SK-N-SH (cell line): ENCODE measurements at regions not wholly inside any gene's neighbourhood (a gene's known extent, or its start where the extent isn't known, plus 50 kb on each side); places are given as distances from the start of the nearest gene placed in this dataset.

Experiments used
- CTCF ChIA-PET: fragments of 300-600, 350-600 bp; formaldehyde crosslinking; extraction: SDS; loops from one replicate; lab custom pipeline; 2021; lab: Yijun Ruan, JAX
- POLR2A ChIA-PET: fragments of 350-600 bp; sonication (Branson Sonifier 250); formaldehyde crosslinking; extraction: SDS; loops from one replicate; lab custom pipeline; 2020; ENCODE audit warnings: antibody characterized with exemption, inconsistent platforms; lab: Yijun Ruan, JAX
- DNase-seq: peaks from one replicate; pipeline ENCODE4 v3.0.0; 2012
- H2AFZ ChIP-seq: fragments of 200-600 bp; sonication (generic); 2 replicates; pipeline ENCODE4 v1.8.1; 2016; ENCODE audit warnings: antibody characterized with exemption, mild to moderate bottlenecking, low read depth
- H3F3A ChIP-seq: fragments of 200-600 bp; sonication (generic); replicated peaks from 2 replicates; pipeline ENCODE3; 2016; ENCODE audit warnings: antibody characterized with exemption, mild to moderate bottlenecking; ENCODE audit not compliant: insufficient read depth
- H3K27ac ChIP-seq, 2 experiments: fragments of 200-500 bp in 1 of 2; fragments of 200-600 bp in 1 of 2; sonication (Bioruptor generic) in 1 of 2; sonication (generic), shearing (Covaris generic) in 1 of 2; 2 replicates each; pipeline versions ENCODE4 v1.5.1 to v1.6.1; 2014 to 2016; ENCODE audit warnings: low read depth in 2 of 2, inconsistent platforms in 1 of 2, low read length in 1 of 2, mild to moderate bottlenecking in 1 of 2, mixed read lengths in 1 of 2
- H3K27me3 ChIP-seq: fragments of 200-600 bp; sonication (generic), shearing (Covaris generic); 2 replicates; pipeline ENCODE4 v1.6.1; 2016; ENCODE audit warnings: mixed run types; ENCODE audit not compliant: insufficient read depth
- H3K36me3 ChIP-seq, 2 experiments: fragments of 200-500 bp in 1 of 2; fragments of 200-600 bp in 1 of 2; sonication (Bioruptor generic) in 1 of 2; sonication (generic) in 1 of 2; replicated peaks in 1 of 2; 2 replicates each; pipeline versions ENCODE3 to v1.5.1; 2014 to 2016; ENCODE audit warnings: low read length in 1 of 2, mild to moderate bottlenecking in 1 of 2; ENCODE audit not compliant: insufficient read depth in 2 of 2, control insufficient read depth in 1 of 2
- H3K4me1 ChIP-seq, 2 experiments: fragments of 200-500 bp in 1 of 2; fragments of 200-600 bp in 1 of 2; sonication (Bioruptor generic) in 1 of 2; sonication (generic), shearing (Covaris generic) in 1 of 2; 2 replicates each; pipeline versions ENCODE4 v1.5.1 to v1.6.1; 2014 to 2016; ENCODE audit warnings: low read depth in 1 of 2, low read length in 1 of 2, mixed run types in 1 of 2; ENCODE audit not compliant: insufficient read depth in 2 of 2, control insufficient read depth in 1 of 2
- H3K4me2 ChIP-seq: fragments of 200-600 bp; sonication (generic), shearing (Covaris generic); 2 replicates; pipeline ENCODE4 v1.6.1; 2017; ENCODE audit warnings: mixed run types
- H3K4me3 ChIP-seq, 2 experiments: fragments of 200-500 bp in 1 of 2; fragments of 200-600 bp in 1 of 2; sonication (Bioruptor generic) in 1 of 2; sonication (generic), shearing (Covaris generic) in 1 of 2; 2 replicates each; pipeline versions ENCODE4 v1.5.1 to v1.8.1; 2014 to 2016; ENCODE audit warnings: low read depth in 2 of 2, inconsistent platforms in 1 of 2, low read length in 1 of 2, mild to moderate bottlenecking in 1 of 2, mixed read lengths in 1 of 2, moderate library complexity in 1 of 2
- H3K79me2 ChIP-seq: fragments of 200-600 bp; sonication (generic); 2 replicates; pipeline ENCODE4 v1.8.1; 2017; ENCODE audit warnings: mild to moderate bottlenecking; ENCODE audit not compliant: insufficient read depth
- H3K9ac ChIP-seq: fragments of 200-600 bp; sonication (generic); 2 replicates; pipeline ENCODE4 v1.6.1; 2017; ENCODE audit warnings: mixed run types
- H3K9me2 ChIP-seq: fragments of 200-600 bp; sonication (generic); 2 replicates; pipeline ENCODE4 v1.6.1; 2017; ENCODE audit warnings: mixed run types
- H3K9me3 ChIP-seq: fragments of 200-600 bp; sonication (generic); 2 replicates; pipeline ENCODE4 v1.6.1; 2017; ENCODE audit warnings: mixed run types, mild to moderate bottlenecking, moderate library complexity
- H4K20me1 ChIP-seq: fragments of 200-600 bp; sonication (generic); 2 replicates; pipeline ENCODE4 v1.6.1; 2017; ENCODE audit warnings: mild to moderate bottlenecking, mixed run types; ENCODE audit not compliant: insufficient read depth
- CHD2 ChIP-seq: fragments of 150-350 bp; IDR thresholded peaks from 2 replicates; pipeline ENCODE4 v1.6.1; 2018; ENCODE audit warnings: low read length; ENCODE audit not compliant: partially characterized antibody
- CTCF ChIP-seq: fragments of 200-600 bp; sonication (generic); IDR thresholded peaks from 2 replicates; pipeline ENCODE4 v1.6.1; 2017; ENCODE audit warnings: antibody characterized with exemption, mild to moderate bottlenecking, moderate library complexity
- ELF1 ChIP-seq: IDR thresholded peaks from 2 replicates; pipeline ENCODE4 v1.4.0; 2012
- FOXJ3 ChIP-seq: sonication (generic); formaldehyde crosslinking; IDR thresholded peaks from 2 replicates; pipeline ENCODE4 v1.5.1; 2020; ENCODE audit warnings: mild to moderate bottlenecking, missing genetic modification reagents
- JUND ChIP-seq: IDR thresholded peaks from 2 replicates; pipeline ENCODE4 v1.4.0; 2012
- NRF1 ChIP-seq: IDR thresholded peaks from 2 replicates; pipeline ENCODE4 v1.6.1; 2012; ENCODE audit warnings: low read depth, mild to moderate bottlenecking, low read length
- POLR2AphosphoS5 ChIP-seq: IDR thresholded peaks from 2 replicates; pipeline ENCODE4 v1.6.1; 2012; ENCODE audit warnings: low read depth, low read length
- RAD21 ChIP-seq: IDR thresholded peaks from 2 replicates; pipeline ENCODE4 v1.6.1; 2012; ENCODE audit warnings: mild to moderate bottlenecking, low read length
- RCOR1 ChIP-seq: fragments of 150-350 bp; IDR thresholded peaks from 2 replicates; pipeline ENCODE4 v1.6.1; 2017; ENCODE audit warnings: antibody characterized with exemption, low read length
- RFX5 ChIP-seq: IDR thresholded peaks from 2 replicates; pipeline ENCODE4 v1.6.1; 2012; ENCODE audit warnings: mild to moderate bottlenecking, improper control_type of control experiment, low read length
- RXRA ChIP-seq: IDR thresholded peaks from 2 replicates; pipeline ENCODE4 v1.4.0; 2012; ENCODE audit warnings: low read depth, mild to moderate bottlenecking, borderline replicate concordance
- SIN3A ChIP-seq: IDR thresholded peaks from 2 replicates; pipeline ENCODE4 v1.6.1; 2012; ENCODE audit warnings: low read depth, mild to moderate bottlenecking, low read length, moderate library complexity, borderline replicate concordance
- SMC3 ChIP-seq: IDR thresholded peaks from 2 replicates; pipeline ENCODE4 v1.6.1; 2012; ENCODE audit warnings: low read depth, low read length, improper control_type of control experiment
- ZBTB33 ChIP-seq: IDR thresholded peaks from 2 replicates; pipeline ENCODE4 v1.4.0; 2012; ENCODE audit warnings: low read depth, borderline replicate concordance
- WGBS: methylation state at CpG from one replicate; pipeline ENCODE4 v1.1.6; 2017; ENCODE audit warnings: low lambda C conversion rate; 5-methylcytosine and 5-hydroxymethylcytosine counted together

GRCh38 chr22:26889802-26890201 is 232.4 kb downstream of the MIAT start:
- Histone ChIP-seq H3F3A (peaks cover 23% of the 10 kb centered on the region), H3K27ac (no peak overlapping the region), H3K79me2 (no peaks in the 10 kb centered on the region), H3K9ac (no peak overlapping the region), H2AFZ (no peak overlapping the region), H3K4me1 (peaks cover 6 to 42% of the 10 kb centered on the region in 2 experiments; a peak in 3 of 4 replicates), H3K9me3 (no peaks in the 10 kb centered on the region)
- POLR2A ChIA-PET, result no interaction called here
- TF ChIP-seq CHD2 (no peak), JUND (no peak), NRF1 (no peak)
- TF ChIP-seq, all 33 proteins: peak for 0
- no peaks in the 10 kb centered on the region for H3K27me3 ChIP-seq
- H3K4me3 ChIP-seq, result no peak overlapping the region
- no peaks in the 10 kb centered on the region for H4K20me1 ChIP-seq
- 90% methylated on average over 7 of the region's 7 CpGs for WGBS
- H3K9me2 ChIP-seq, result no peaks in the 10 kb centered on the region
- no peak for DNase-seq
- H3K36me3 ChIP-seq, result no peaks in the 10 kb centered on the region
- no peak overlapping the region for H3K4me2 ChIP-seq
- CTCF ChIA-PET, result no interaction called here

- no peak overlapping the region for H2AFZ ChIP-seq
- H3F3A ChIP-seq, result peaks cover 33% of the 10 kb centered on the region
- TF ChIP-seq RAD21 (peak; percentile 51), ZBTB33 (no peak)
- no peaks in the 10 kb centered on the region for H3K36me3 ChIP-seq
- no peak overlapping the region for H3K4me3 ChIP-seq
- no peaks in the 10 kb centered on the region for H3K27me3 ChIP-seq
- no peak overlapping the region for H3K9ac ChIP-seq
- H3K4me1 ChIP-seq, result peaks cover 6 to 48% of the 10 kb centered on the region in 2 experiments; a peak in 3 of 4 replicates
- no peak overlapping the region for H3K27ac ChIP-seq
- H3K9me3 ChIP-seq, result no peaks in the 10 kb centered on the region
- no peak overlapping the region for H3K4me2 ChIP-seq
- ChIA-PET POLR2A (interaction anchor here (0.6 kb wide), 1 partner anchor 359 kb away, joined by 3 read pairs; no protein-coding TSS in a partner anchor), CTCF (interaction anchor here (0.8 to 1.3 kb wide), 4 partner anchors 21 to 134 kb away, joined by 3 to 4 read pairs (median 3); no protein-coding TSS in a partner anchor)
- no peaks in the 10 kb centered on the region for H3K9me2 ChIP-seq
- no peaks in the 10 kb centered on the region for H3K79me2 ChIP-seq
- no peak for DNase-seq
- 91% methylated on average over 5 of the region's 5 CpGs for WGBS
- H4K20me1 ChIP-seq, result peaks cover 6% of the 10 kb centered on the region; the same call in 1 of the 2 replicates
Observed at GRCh38 chr22:26890870-26891269, 233.5 kb downstream of the MIAT start.

- H3K4me2 ChIP-seq, result no peak overlapping the region
- H3K9me3 ChIP-seq, result no peaks in the 10 kb centered on the region
- CTCF ChIA-PET, result interaction anchor here (1.0 to 1.6 kb wide), 4 partner anchors 9 to 134 kb away, joined by 3 to 4 read pairs (median 3); no protein-coding TSS in a partner anchor
- no peak overlapping the region for H3K9ac ChIP-seq
- WGBS, result 91% methylated on average over 3 of the region's 3 CpGs
- H3K4me1 ChIP-seq, result peaks cover 6 to 47% of the 10 kb centered on the region in 2 experiments; a peak in 3 of 4 replicates
- H3K4me3 ChIP-seq, result no peak overlapping the region
- peaks cover 38% of the 10 kb centered on the region for H3F3A ChIP-seq
- H3K27me3 ChIP-seq, result no peaks in the 10 kb centered on the region
- POLR2A ChIA-PET, result interaction anchor here (0.5 kb wide), 1 partner anchor 63 kb away, joined by 3 read pairs; no protein-coding TSS in a partner anchor
- DNase-seq, result no peak
- no peak overlapping the region for H2AFZ ChIP-seq
- no peaks in the 10 kb centered on the region for H3K79me2 ChIP-seq
- peaks cover 6% of the 10 kb centered on the region; the same call in 1 of the 2 replicates for H4K20me1 ChIP-seq
- no peak overlapping the region for H3K27ac ChIP-seq
- no peaks in the 10 kb centered on the region for H3K36me3 ChIP-seq
- H3K9me2 ChIP-seq, result no peaks in the 10 kb centered on the region
- TF ChIP-seq CHD2 (no peak), RFX5 (no peak), RAD21 (no peak), RCOR1 (no peak), ELF1 (no peak), SIN3A (no peak), RXRA (no peak), SMC3 (no peak), CTCF (no peak), POLR2AphosphoS5 (no peak), FOXJ3 (no peak), ZBTB33 (no peak)
Observed at GRCh38 chr22:26891429-26891828, 234.0 kb downstream of the MIAT start.
